ENCODE measurements at regions not wholly inside any gene's neighbourhood (a gene's known extent, or its start where the extent isn't known, plus 50 kb on each side); places are given as distances from the start of the nearest gene placed in this dataset.

- DNase-seq, result no peak
Measured at GRCh38 chr10:128996092-128996491, 470.9 kb upstream of the MGMT start.

- no peak for DNase-seq
Measured at GRCh38 chr10:128998101-128998805, 468.8 kb upstream of the MGMT start.

- no peak for DNase-seq
Measured at GRCh38 chr10:129004398-129004797, 462.6 kb upstream of the MGMT start.

- DNase-seq, result no peak
Measured at GRCh38 chr10:129005080-129005479, 462.0 kb upstream of the MGMT start.

- no peak for DNase-seq
Measured at GRCh38 chr10:129005804-129006203, 461.2 kb upstream of the MGMT start.

- DNase-seq, result no peak
Measured at GRCh38 chr10:129018511-129018910, 448.5 kb upstream of the MGMT start.

- DNase-seq, result no peak
Measured at GRCh38 chr10:129020651-129021330, 446.2 kb upstream of the MGMT start.

- no peak for DNase-seq
Measured at GRCh38 chr10:129021594-129022304, 445.3 kb upstream of the MGMT start.

GRCh38 chr10:129023082-129023481 is 444.0 kb upstream of the MGMT start:
- DNase-seq, result no peak

GRCh38 chr10:129024046-129024445 is 443.0 kb upstream of the MGMT start:
- no peak for DNase-seq

GRCh38 chr10:129025787-129026186 is 441.3 kb upstream of the MGMT start:
- no peak for DNase-seq

- no peak for DNase-seq
Measured at GRCh38 chr10:129027906-129028305, 439.1 kb upstream of the MGMT start.

GRCh38 chr10:129028451-129028850 is 438.6 kb upstream of the MGMT start:
- DNase-seq, result no peak

- DNase-seq, result no peak
Measured at GRCh38 chr10:129029051-129029450, 438.0 kb upstream of the MGMT start.

- no peak for DNase-seq
Measured at GRCh38 chr10:129029851-129030602, 437.0 kb upstream of the MGMT start.

- no peak for DNase-seq
Measured at GRCh38 chr10:129030603-129030895, 436.5 kb upstream of the MGMT start.

- peak; percentile 6 for DNase-seq
Measured at GRCh38 chr10:129030996-129031843, 435.8 kb upstream of the MGMT start.

GRCh38 chr10:129031844-129032150 is 435.2 kb upstream of the MGMT start:
- no peak for DNase-seq

- DNase-seq, result no peak
Measured at GRCh38 chr10:129032372-129033313, 434.4 kb upstream of the MGMT start.

GRCh38 chr10:129033340-129033739 is 433.7 kb upstream of the MGMT start:
- no peak for DNase-seq

- no peak for DNase-seq
Measured at GRCh38 chr10:129033790-129034272, 433.2 kb upstream of the MGMT start.

All from NCI-H69 (cell line).